ENCODE measurements at regions not wholly inside any gene's neighbourhood (a gene's known extent, or its start where the extent isn't known, plus 50 kb on each side); places are given as distances from the start of the nearest gene placed in this dataset.

- H3K9me2 ChIP-seq: no peaks in the 10 kb centered on the region
Measured at GRCh38 chr13:102538938-102539337, 57.8 kb upstream of the TPP2 start.

GRCh38 chr13:102536695-102537485, 59.9 kb upstream of the TPP2 start:
- H3K79me2 ChIP-seq (ENCODE audit: insufficient read depth): no peaks in the 10 kb centered on the region
- H3K9me3 ChIP-seq: no peaks in the 10 kb centered on the region
- no peaks in the 10 kb centered on the region for H3K27me3 ChIP-seq (ENCODE audit: insufficient read depth)
- H3K4me2 ChIP-seq: no peak overlapping the region
- no peak overlapping the region; a peak in 1 of 4 replicates for H3K27ac ChIP-seq (ENCODE audit: low read depth in 2 of 2, low read length in 1 of 2)
- no peaks in the 10 kb centered on the region for H3K9me2 ChIP-seq
- CTCF ChIA-PET: interaction anchor here (0.9 to 2.9 kb wide), 3 partner anchors 16 to 19 kb away, joined by 3 to 11 read pairs (median 8); no protein-coding TSS in a partner anchor
- no peak overlapping the region for H3K9ac ChIP-seq
- POLR2A ChIA-PET: no interaction called here
- TF ChIP-seq USF2 (IDR thresholded peaks at IDR 0.05; ENCODE audit: borderline replicate concordance, low read depth, low read length): no peak
- no peak for TF ChIP-seq GABPA (IDR thresholded peaks at IDR 0.05; ENCODE audit: low read depth)
- TF ChIP-seq FOXJ3 (CRISPR knock-in tag; IDR thresholded peaks at IDR 0.05): no peak
- no peak for TF ChIP-seq YY1 (IDR thresholded peaks at IDR 0.05; ENCODE audit: low read depth)
- TF ChIP-seq JUND (IDR thresholded peaks at IDR 0.05): no peak
- no peak for TF ChIP-seq SIN3A (IDR thresholded peaks at IDR 0.05; ENCODE audit: borderline replicate concordance, low read depth, low read length)
- TF ChIP-seq CHD2 (IDR thresholded peaks at IDR 0.05; ENCODE audit: low read length, partially characterized antibody): no peak
- no peak for TF ChIP-seq POLR2AphosphoS5 (IDR thresholded peaks at IDR 0.05; ENCODE audit: low read depth, low read length)
- no peak for TF ChIP-seq RAD21 (IDR thresholded peaks at IDR 0.05; ENCODE audit: low read length)
- no peak for TF ChIP-seq MEF2A (IDR thresholded peaks at IDR 0.05; ENCODE audit: borderline replicate concordance, low read depth)
- no peaks in the 10 kb centered on the region for H3F3A ChIP-seq (replicated peaks; ENCODE audit: insufficient read depth)
- no peak overlapping the region for H3K4me3 ChIP-seq (ENCODE audit: low read depth in 2 of 2, low read length in 1 of 2)
- WGBS (ENCODE audit: low lambda C conversion rate): 69% methylated on average over 7 of the region's 8 CpGs
- no peak overlapping the region for H2AFZ ChIP-seq (ENCODE audit: low read depth)
- no peaks in the 10 kb centered on the region for H3K36me3 ChIP-seq (replicated peaks in 1 of 2; ENCODE audit: control insufficient read depth in 1 of 2, insufficient read depth in 2 of 2, low read length in 1 of 2)
- no peaks in the 10 kb centered on the region for H4K20me1 ChIP-seq (ENCODE audit: insufficient read depth)
- no peak for DNase-seq
- H3K4me1 ChIP-seq (ENCODE audit: control insufficient read depth in 1 of 2, insufficient read depth in 2 of 2, low read depth in 1 of 2, low read length in 1 of 2): peaks cover 0 to 2% of the 10 kb centered on the region in 2 experiments; a peak in 1 of 4 replicates

More at GRCh38 chr13:102538938-102539337, 57.8 kb upstream of the TPP2 start:
- WGBS (ENCODE audit: low lambda C conversion rate): 69% methylated on average over 3 of the region's 3 CpGs
- Histone ChIP-seq H3K36me3 (replicated peaks in 1 of 2; ENCODE audit: control insufficient read depth in 1 of 2, insufficient read depth in 2 of 2, low read length in 1 of 2) (no peaks in the 10 kb centered on the region), H3K4me2 (no peak overlapping the region), H3K4me1 (ENCODE audit: control insufficient read depth in 1 of 2, insufficient read depth in 2 of 2, low read depth in 1 of 2, low read length in 1 of 2) (peaks cover 0 to 2% of the 10 kb centered on the region in 2 experiments; a peak in 1 of 4 replicates), H3K4me3 (ENCODE audit: low read depth in 2 of 2, low read length in 1 of 2) (no peak overlapping the region), H3K9ac (no peak overlapping the region), H3F3A (replicated peaks; ENCODE audit: insufficient read depth) (no peaks in the 10 kb centered on the region), H4K20me1 (ENCODE audit: insufficient read depth) (no peaks in the 10 kb centered on the region), H3K9me3 (no peaks in the 10 kb centered on the region), H3K27ac (ENCODE audit: low read depth in 2 of 2, low read length in 1 of 2) (no peak overlapping the region), H2AFZ (ENCODE audit: low read depth) (no peak overlapping the region), H3K27me3 (ENCODE audit: insufficient read depth) (no peaks in the 10 kb centered on the region), H3K79me2 (ENCODE audit: insufficient read depth) (no peaks in the 10 kb centered on the region)
- ChIA-PET CTCF (no interaction called here), POLR2A (no interaction called here)
- DNase-seq: no peak
- TF ChIP-seq CHD2 (IDR thresholded peaks at IDR 0.05; ENCODE audit: low read length, partially characterized antibody) (no peak), GABPA (IDR thresholded peaks at IDR 0.05; ENCODE audit: low read depth) (no peak), SIN3A (IDR thresholded peaks at IDR 0.05; ENCODE audit: borderline replicate concordance, low read depth, low read length) (no peak), NRF1 (IDR thresholded peaks at IDR 0.05; ENCODE audit: low read depth, low read length) (no peak), TAF1 (IDR thresholded peaks at IDR 0.05; ENCODE audit: borderline replicate concordance, low read depth, low read length) (no peak), USF2 (IDR thresholded peaks at IDR 0.05; ENCODE audit: borderline replicate concordance, low read depth, low read length) (no peak), IRF3 (IDR thresholded peaks at IDR 0.05; ENCODE audit: low read depth, low read length) (no peak), EP300 (IDR thresholded peaks at IDR 0.05; ENCODE audit: borderline replicate concordance in 1 of 2, low read depth in 1 of 2, low read length in 1 of 2) (no peak), USF1 (IDR thresholded peaks at IDR 0.05; ENCODE audit: borderline replicate concordance, low read depth) (no peak), MEF2A (IDR thresholded peaks at IDR 0.05; ENCODE audit: borderline replicate concordance, low read depth) (no peak), MXI1 (IDR thresholded peaks at IDR 0.05; ENCODE audit: low read depth, low read length) (no peak)
